ENCODE measurements at regions not wholly inside any gene's neighbourhood (a gene's known extent, or its start where the extent isn't known, plus 50 kb on each side); places are given as distances from the start of the nearest gene placed in this dataset.
"Not testable (repeated sequence)": the region's sequence is repeated elsewhere in the genome, so short reads cannot be mapped to it uniquely, and the experiment has no call there.

- ChIA-PET CTCF (no interaction called here), POLR2A (no interaction called here)
- no peaks in the 10 kb centered on the region for H3K9me3 Mint-ChIP-seq
- DNase-seq (no peak), ATAC-seq (ENCODE audit: low read depth) (no peak)
- no peak overlapping the region for H3K4me3 Mint-ChIP-seq
- intact Hi-C loops (cut with micrococcal nuclease): no loop called here
- H3K27me3 Mint-ChIP-seq: no peaks in the 10 kb centered on the region
- TF ChIP-seq CTCF (IDR thresholded peaks at IDR 0.05): no peak
- H3K27ac Mint-ChIP-seq: no peak overlapping the region
- H3K36me3 Mint-ChIP-seq (ENCODE audit: low read depth): no peaks in the 10 kb centered on the region
- no peaks in the 10 kb centered on the region for H3K4me1 Mint-ChIP-seq
Observed at GRCh38 chr10:81426722-81427121, 448.3 kb upstream of the NRG3 start.

- intact Hi-C loops (cut with micrococcal nuclease): no loop called here
- no peak for ATAC-seq (ENCODE audit: low read depth)
- Mint-ChIP-seq H3K27me3 (no peaks in the 10 kb centered on the region), H3K27ac (no peak overlapping the region), H3K36me3 (ENCODE audit: low read depth) (no peaks in the 10 kb centered on the region), H3K4me3 (no peak overlapping the region), H3K9me3 (no peaks in the 10 kb centered on the region), H3K4me1 (no peaks in the 10 kb centered on the region)
- ChIA-PET CTCF (no interaction called here), POLR2A (no interaction called here)
- no peak for DNase-seq
- no peak for TF ChIP-seq CTCF (IDR thresholded peaks at IDR 0.05)
Observed at GRCh38 chr10:81428456-81429134, 446.4 kb upstream of the NRG3 start.

GRCh38 chr10:81439445-81439844 is 435.5 kb upstream of the NRG3 start:
- ATAC-seq (ENCODE audit: low read depth) (no peak), DNase-seq (no peak)
- intact Hi-C loops (cut with micrococcal nuclease): no loop called here
- no peak for TF ChIP-seq CTCF (IDR thresholded peaks at IDR 0.05)
- H3K9me3 Mint-ChIP-seq: peaks cover 13% of the 10 kb centered on the region
- no peak overlapping the region for H3K27ac Mint-ChIP-seq
- no peaks in the 10 kb centered on the region for H3K36me3 Mint-ChIP-seq (ENCODE audit: low read depth)
- ChIA-PET CTCF (no interaction called here), POLR2A (no interaction called here)
- no peak overlapping the region for H3K4me3 Mint-ChIP-seq
- H3K4me1 Mint-ChIP-seq: no peaks in the 10 kb centered on the region
- H3K27me3 Mint-ChIP-seq: no peaks in the 10 kb centered on the region

GRCh38 chr10:81441624-81442023 is 433.4 kb upstream of the NRG3 start:
- H3K4me3 Mint-ChIP-seq; H3K36me3 Mint-ChIP-seq (ENCODE audit: low read depth); H3K27me3 Mint-ChIP-seq; DNase-seq; CTCF ChIA-PET; H3K9me3 Mint-ChIP-seq; ATAC-seq (ENCODE audit: low read depth); H3K27ac Mint-ChIP-seq; intact Hi-C loops (cut with micrococcal nuclease); POLR2A ChIA-PET; H3K4me1 Mint-ChIP-seq: not testable (repeated sequence)

- no peaks in the 10 kb centered on the region for H3K27me3 Mint-ChIP-seq
- H3K4me1 Mint-ChIP-seq: no peaks in the 10 kb centered on the region
- ChIA-PET POLR2A (no interaction called here), CTCF (no interaction called here)
- DNase-seq (no peak), ATAC-seq (ENCODE audit: low read depth) (no peak)
- H3K4me3 Mint-ChIP-seq: no peak overlapping the region
- H3K27ac Mint-ChIP-seq: no peak overlapping the region
- peaks cover 5% of the 10 kb centered on the region for H3K9me3 Mint-ChIP-seq
- no peak for TF ChIP-seq CTCF (IDR thresholded peaks at IDR 0.05)
- intact Hi-C loops (cut with micrococcal nuclease): no loop called here
- no peaks in the 10 kb centered on the region for H3K36me3 Mint-ChIP-seq (ENCODE audit: low read depth)
Observed at GRCh38 chr10:81444242-81444929, 430.6 kb upstream of the NRG3 start.

All from activated B cell treated with CpG ODN at 0.5 μM for 24 hours (primary cell).